8988T (cell line): ENCODE measurements at regions not wholly inside any gene's neighbourhood (a gene's known extent, or its start where the extent isn't known, plus 50 kb on each side); places are given as distances from the start of the nearest gene placed in this dataset.

Source experiments
- DNase-seq: peaks from one replicate; pipeline ENCODE4 v3.0.0; 2011

DNA sequence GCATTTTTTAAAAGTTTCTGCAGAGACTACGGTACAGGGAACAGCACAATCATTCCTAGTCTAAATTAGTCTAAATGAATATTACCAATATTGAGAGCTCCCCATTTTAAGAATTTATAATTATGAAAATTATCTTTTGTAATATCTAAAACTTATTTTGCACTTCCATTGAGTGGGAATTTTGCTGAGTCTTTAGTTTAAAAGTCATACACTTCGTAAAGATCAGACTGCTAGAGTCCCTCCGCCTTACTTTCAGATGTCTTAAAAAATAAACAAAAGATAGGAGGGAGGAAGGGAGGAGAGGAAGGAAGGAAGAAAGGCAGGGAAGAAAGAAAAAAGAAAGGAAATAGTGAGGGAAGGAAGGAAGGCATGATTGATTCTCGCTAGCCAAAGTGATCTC, 278.2 kb upstream of the PRDM1 start:
- no peak for DNase-seq

DNA sequence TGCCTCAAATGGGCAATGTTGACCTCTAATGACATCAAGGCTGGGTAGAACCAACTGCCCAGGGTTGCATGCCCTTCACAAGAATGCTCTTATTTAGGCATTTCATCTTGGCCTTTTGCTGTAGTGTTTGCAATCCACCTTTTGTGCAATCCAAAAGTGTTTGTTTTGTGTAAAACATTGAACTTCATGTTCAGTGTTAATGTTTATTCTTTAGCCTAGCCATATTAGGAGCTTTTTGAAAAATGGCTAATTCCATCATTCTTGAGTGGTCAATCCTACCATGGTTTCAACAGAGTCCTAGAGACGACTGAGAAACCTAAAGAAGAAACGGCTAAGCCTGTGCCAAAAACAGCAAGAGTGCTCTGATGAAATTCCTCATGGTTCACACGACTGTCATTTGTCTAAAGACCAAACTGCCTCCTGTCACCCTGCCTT, 279.6 kb upstream of the PRDM1 start:
- no peak for DNase-seq

GRCh38 chr6:105805501-105806023, 280.6 kb upstream of the PRDM1 start:
- no peak for DNase-seq

GRCh38 chr6:105804424-105804823, 281.7 kb upstream of the PRDM1 start:
- no peak for DNase-seq

DNA sequence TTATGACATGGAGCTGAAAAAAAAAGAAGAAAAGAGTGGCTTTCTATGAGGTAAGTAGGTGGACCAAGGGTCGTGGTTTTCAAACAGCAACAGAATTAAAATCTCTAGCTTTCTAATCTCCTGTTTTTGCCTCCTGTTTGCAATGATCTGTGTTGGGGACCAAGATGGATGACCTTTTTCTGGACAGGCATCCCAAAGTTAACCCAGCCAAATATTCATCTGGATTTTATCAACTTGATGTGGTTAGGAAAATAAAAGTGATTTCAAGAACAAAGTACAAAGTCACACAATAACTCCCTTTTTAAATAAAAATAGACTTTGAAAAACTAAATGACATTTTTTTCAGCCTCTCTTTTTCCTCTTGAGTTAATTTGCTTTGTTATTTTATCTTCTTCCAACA, 282.1 kb upstream of the PRDM1 start:
- DNase-seq = no peak

- no peak for DNase-seq
Observed at GRCh38 chr6:105803442-105803841, 282.7 kb upstream of the PRDM1 start.

GRCh38 chr6:105802703-105803102, 283.4 kb upstream of the PRDM1 start:
- no peak for DNase-seq

DNA sequence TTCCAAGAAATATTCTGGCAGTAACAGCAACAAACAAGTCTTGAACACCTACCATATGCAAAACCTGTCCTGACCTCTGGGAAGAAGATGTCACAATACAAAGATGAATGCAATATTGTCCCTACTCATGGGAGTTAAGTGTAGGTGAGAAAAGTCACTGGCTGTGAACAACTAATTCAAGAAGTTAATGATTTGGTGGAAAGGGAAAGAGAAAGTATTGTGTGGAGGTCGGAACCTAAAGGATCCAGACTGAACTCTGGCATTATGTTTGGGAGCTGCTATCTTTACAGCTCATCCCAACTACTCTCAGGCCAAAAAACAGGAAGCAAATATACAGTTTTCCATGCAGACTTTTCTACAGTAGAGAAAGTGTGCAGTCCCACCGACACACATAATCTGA, 285.3 kb upstream of the PRDM1 start:
- no peak for DNase-seq

- no peak for DNase-seq
Observed at GRCh38 chr6:105800398-105800797, 285.7 kb upstream of the PRDM1 start.

DNA sequence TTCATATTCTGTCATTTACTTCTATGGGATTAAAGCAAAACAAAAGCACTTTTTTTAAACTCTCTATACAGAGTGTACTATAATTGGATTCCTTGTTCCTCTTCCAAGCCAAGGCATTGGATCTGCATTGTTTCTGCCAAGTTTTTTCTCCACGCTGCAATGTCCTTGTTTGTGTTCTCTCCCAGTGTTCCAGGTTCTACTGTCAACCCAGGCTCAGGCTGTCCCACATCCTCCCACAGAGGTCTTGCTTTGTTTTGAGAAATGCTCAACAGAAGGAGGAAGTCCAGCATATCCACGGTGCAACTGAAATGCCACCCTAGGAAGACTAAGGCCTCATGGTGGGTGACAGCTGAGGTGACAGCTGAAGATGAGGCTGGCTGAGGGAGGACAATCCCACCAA, 287.1 kb upstream of the PRDM1 start:
- no peak for DNase-seq

GRCh38 chr6:105797983-105798453, 288.1 kb upstream of the PRDM1 start:
- no peak for DNase-seq

DNA sequence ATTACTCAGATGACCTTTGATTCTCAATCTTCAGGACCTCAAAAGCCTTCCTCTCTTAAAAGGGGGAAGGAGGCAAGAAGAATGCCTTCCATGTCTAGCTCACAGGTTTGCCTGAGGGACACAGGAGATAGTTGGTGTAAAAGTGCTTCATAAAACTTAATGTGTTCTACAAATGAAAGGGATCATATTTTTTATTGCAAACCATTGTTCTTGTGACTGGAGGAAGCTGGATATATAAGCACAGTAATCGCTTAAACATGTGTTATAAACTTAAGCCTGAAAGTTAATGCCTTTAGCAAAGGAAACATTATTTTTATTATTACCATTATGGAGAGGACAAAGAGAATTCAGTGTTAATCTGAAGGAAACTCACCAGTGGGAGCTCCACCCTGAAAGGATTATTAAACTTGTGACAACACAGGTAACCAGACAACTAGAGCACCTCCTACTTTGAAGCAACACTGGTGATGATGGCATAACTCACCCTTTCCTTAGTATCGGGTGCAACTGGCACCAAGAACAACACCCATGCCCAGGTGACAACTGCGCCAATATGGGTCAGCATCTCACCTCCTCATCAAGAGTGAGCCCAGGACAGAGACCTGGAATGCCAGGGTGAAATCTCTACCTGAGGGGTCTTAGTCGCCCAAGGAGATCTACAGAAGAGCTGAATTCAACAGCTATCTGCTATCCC, 288.7 kb upstream of the PRDM1 start:
- no peak for DNase-seq

- no peak for DNase-seq
Observed at GRCh38 chr6:105795913-105796517, 290.1 kb upstream of the PRDM1 start.

GRCh38 chr6:105795366-105795765, 290.8 kb upstream of the PRDM1 start:
- DNase-seq = no peak

- no peak for DNase-seq
Observed at GRCh38 chr6:105794870-105795269, 291.3 kb upstream of the PRDM1 start.

DNA sequence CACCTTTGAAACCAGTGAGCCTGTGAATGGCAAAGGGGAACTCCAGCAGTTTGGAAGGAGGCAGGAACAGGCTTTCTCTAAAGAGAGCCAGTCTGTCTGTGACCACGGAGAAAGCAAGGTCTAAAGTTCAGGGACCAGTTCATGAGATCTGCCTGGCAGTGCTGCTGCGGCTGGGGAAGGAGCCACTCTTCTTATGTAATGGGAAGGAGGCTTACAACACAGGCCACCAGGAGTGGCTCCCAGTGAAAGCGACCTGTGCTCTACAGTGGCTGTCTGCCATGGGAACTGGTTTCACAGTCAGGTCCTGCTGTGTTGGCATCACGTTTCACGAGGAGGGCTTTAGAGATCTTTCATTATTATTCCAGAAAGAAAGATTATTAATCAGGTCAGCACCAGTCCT, 291.9 kb upstream of the PRDM1 start:
- no peak for DNase-seq

DNA sequence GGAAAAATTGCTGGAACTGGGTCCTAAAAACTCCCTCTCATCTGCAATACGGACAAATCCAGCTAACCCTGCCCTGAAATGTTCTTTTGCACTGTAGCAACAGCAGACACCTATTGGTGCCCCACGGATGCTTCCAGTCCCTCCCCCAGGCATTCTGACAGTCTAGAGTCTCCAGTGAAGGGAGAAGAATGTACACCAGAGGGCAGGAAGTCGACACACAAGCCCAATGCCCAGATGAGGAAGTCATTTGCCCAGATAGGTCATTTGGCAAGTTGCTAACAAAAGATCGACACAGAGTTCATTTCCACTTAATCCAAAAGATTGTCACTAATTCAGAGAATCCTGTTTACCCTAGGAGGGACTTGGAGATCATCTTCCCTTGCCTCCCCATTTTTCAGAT, 293.0 kb upstream of the PRDM1 start:
- no peak for DNase-seq

DNA sequence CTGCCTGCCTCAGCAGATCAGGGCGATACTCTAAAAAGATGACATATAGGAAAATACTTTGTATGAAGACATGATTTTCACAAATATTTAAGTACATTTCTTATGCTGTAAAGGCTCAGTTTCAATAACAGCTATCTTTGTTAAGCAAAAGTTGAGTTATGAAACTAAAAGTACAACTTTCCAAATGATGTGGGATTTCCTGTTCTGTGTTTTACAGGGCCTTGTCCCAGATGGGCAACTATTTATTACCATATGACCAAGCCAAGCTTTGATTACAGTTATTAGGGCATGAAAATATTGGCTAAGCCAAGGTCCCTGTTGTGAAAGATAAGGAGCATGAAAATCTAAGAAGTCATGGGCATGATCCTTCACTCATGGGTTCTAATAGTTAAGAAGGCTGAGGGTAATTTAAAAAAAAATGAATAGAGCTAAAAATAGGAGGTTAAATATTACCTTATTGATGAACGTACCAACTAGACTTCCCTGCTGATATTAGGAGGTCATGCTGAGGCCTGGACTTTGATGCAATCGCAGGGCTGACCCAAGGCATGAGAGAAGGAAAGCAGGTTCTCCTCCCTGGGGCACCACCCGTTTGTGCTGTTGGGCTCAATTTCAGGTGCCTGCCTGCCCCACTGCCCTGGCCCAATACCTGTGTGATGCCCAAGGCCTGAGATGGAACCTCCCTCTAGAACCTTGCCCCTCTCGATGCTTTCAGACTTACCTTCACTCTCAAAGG, 294.4 kb upstream of the PRDM1 start:
- DNase-seq = no peak

GRCh38 chr6:105791179-105791578, 295.0 kb upstream of the PRDM1 start:
- DNase-seq = no peak

DNA sequence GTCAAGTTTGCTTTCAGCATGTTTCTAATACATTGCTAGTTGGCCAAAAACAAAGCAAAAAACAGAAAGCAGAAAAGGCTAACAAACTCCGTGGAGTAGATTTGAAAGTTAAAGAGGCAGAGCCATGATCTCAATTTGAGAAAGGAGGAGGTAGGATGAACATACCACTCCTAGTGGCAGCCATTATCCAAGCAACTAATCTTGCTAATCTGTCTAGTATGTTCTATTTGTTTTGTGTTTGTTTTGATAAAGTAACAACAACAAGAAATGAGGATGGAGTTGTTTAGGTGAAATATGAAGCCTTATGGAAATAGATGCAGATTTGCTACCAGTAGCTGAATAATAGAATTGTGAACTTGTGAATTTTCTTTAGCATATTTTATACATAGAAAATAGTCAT, 295.5 kb upstream of the PRDM1 start:
- no peak for DNase-seq

- no peak for DNase-seq
Observed at GRCh38 chr6:105789935-105790334, 296.2 kb upstream of the PRDM1 start.

GRCh38 chr6:105787747-105788146, 298.4 kb upstream of the PRDM1 start:
- DNase-seq = no peak

DNA sequence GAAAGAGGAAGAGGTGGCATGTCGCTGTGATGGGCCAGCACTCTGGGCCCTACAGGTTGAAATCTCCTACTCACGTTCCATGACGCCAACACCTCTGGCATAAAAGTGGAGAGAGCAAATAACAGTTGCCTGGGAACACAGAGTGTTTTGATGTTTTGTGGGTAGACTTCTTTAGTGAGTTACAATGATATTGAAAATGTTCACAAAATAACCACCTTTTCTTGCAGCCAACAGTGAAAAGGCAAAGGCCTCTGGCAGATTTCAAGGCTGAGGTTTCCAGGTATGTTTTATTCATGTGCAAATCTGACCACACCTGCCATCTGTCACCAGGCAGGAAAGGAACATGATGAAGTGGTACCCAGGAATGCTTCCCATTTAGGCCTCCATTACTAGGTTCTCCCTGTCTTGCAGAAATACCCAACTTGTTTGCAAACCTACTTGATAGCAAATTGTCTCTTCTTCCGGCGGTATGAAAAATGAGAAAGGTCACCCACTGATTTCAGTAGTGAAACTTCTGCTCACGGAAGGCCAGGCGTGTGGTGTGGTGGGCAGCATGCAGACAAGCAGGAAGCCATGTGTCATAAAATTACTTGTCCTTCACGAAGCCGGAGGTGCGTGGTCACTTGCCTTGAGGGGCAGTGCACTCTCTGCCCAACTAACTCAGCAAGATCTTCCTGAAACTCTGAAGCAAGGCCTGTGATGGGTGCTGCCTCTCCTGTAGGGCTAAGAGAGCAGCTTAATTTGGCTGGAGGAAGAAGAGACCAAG, 299.1 kb upstream of the PRDM1 start:
- DNase-seq = no peak
